Activated B cell treated with CpG ODN at 0.5 μM for 24 hours (primary cell): ENCODE measurements at regions not wholly inside any gene's neighbourhood (a gene's known extent, or its start where the extent isn't known, plus 50 kb on each side); places are given as distances from the start of the nearest gene placed in this dataset.

Source experiments
- ATAC-seq: fragments of 200-7000 bp; cut with Tn5 transposase; one replicate; pipeline ENCODE4 v1.10.0; 2021; ENCODE audit warnings: low read depth, mild to moderate bottlenecking, moderate library complexity
- CTCF ChIA-PET: fragments of 350-600 bp; sonication (Branson Sonifier 250); formaldehyde crosslinking; loops from one replicate; lab custom pipeline; 2021; ENCODE audit warnings: antibody characterized with exemption; lab: Charles Lee
- POLR2A ChIA-PET: fragments of 350-600 bp; sonication (Branson Sonifier 250); formaldehyde crosslinking; loops from one replicate; lab custom pipeline; 2021; ENCODE audit warnings: antibody characterized with exemption; lab: Charles Lee
- DNase-seq: peaks from one replicate; pipeline ENCODE4 v3.0.0; 2022
- H3K27ac Mint-ChIP-seq: one replicate; pipeline ENCODE4 v1.8.0; 2020; ENCODE audit warnings: mixed read lengths
- H3K27me3 Mint-ChIP-seq: one replicate; pipeline ENCODE4 v1.8.0; 2021; ENCODE audit warnings: mixed read lengths
- H3K36me3 Mint-ChIP-seq: one replicate; pipeline ENCODE4 v1.8.0; 2021; ENCODE audit warnings: low read depth, mixed read lengths
- H3K4me1 Mint-ChIP-seq: one replicate; pipeline ENCODE4 v1.8.0; 2021; ENCODE audit warnings: mixed read lengths
- H3K4me3 Mint-ChIP-seq: one replicate; pipeline ENCODE4 v1.8.0; 2020; ENCODE audit warnings: mild to moderate bottlenecking, mixed read lengths
- H3K9me3 Mint-ChIP-seq: one replicate; pipeline ENCODE4 v1.8.0; 2020; ENCODE audit warnings: mixed read lengths
- intact Hi-C: fragments of 100-400 bp; cut with micrococcal nuclease; formaldehyde crosslinking; loops from one replicate; pipeline ENCODE4 v1.15.1; 2024
- TF ChIP-seq, protein P1 (sequence below): fragments of 200-600 bp; IDR thresholded peaks from one replicate; pipeline ENCODE4 v1.8.0; 2022; ENCODE audit warnings: antibody characterized with exemption, mild to moderate bottlenecking

DNA sequence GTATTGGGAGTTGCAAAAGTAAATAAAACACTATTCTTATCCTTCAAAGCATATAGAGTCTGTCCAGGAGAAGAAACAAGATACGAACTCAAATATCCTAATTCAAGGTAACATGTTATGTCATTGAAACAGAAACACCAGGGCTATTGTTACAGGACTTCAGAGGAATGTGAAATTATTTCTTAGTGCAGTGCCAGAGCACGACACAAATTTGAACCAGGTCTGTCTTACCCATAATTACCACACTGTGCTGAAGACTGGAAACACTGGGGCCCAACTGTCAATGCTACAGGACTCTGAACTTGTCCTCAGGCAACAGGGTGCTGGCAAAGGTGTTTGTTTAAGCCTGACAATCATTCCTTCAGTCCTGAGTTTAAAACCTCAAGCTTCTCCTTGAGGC, 633.6 kb upstream of the UBE2E2 start:
- H3K36me3 Mint-ChIP-seq = no peaks in the 10 kb centered on the region
- ATAC-seq (no peak), DNase-seq (no peak)
- intact Hi-C loops = loop anchor here (5.0 kb wide), 1 partner anchor 1668 kb away; no protein-coding TSS in a partner anchor
- CTCF ChIA-PET = no interaction called here
- no peak overlapping the region for H3K4me3 Mint-ChIP-seq
- H3K27me3 Mint-ChIP-seq = no peaks in the 10 kb centered on the region
- H3K9me3 Mint-ChIP-seq = no peaks in the 10 kb centered on the region
- POLR2A ChIA-PET = no interaction called here
- no peak overlapping the region for H3K27ac Mint-ChIP-seq
- TF ChIP-seq, protein P1, sequence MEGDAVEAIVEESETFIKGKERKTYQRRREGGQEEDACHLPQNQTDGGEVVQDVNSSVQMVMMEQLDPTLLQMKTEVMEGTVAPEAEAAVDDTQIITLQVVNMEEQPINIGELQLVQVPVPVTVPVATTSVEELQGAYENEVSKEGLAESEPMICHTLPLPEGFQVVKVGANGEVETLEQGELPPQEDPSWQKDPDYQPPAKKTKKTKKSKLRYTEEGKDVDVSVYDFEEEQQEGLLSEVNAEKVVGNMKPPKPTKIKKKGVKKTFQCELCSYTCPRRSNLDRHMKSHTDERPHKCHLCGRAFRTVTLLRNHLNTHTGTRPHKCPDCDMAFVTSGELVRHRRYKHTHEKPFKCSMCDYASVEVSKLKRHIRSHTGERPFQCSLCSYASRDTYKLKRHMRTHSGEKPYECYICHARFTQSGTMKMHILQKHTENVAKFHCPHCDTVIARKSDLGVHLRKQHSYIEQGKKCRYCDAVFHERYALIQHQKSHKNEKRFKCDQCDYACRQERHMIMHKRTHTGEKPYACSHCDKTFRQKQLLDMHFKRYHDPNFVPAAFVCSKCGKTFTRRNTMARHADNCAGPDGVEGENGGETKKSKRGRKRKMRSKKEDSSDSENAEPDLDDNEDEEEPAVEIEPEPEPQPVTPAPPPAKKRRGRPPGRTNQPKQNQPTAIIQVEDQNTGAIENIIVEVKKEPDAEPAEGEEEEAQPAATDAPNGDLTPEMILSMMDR = no peak
- H3K4me1 Mint-ChIP-seq = no peaks in the 10 kb centered on the region

DNA sequence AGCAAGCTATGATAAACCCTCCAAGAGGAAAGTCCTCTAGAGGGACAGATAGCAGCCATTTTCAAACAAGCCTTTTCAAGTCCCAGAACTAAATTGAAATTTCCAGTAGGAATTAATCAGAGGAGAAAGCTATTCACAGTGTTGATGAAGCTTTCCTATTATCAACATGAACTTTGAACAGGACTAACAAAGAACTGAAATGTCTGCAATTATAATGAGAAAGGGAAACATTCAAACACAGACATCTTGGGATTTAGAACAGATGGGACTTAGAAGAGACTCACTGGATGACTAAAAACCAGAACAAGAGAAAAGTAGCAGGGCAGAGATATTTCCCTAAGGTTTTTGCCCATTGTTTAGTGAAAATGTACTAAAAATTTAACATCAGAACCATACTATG, 622.1 kb upstream of the UBE2E2 start:
- ATAC-seq (no peak), DNase-seq (no peak)
- no peaks in the 10 kb centered on the region for H3K9me3 Mint-ChIP-seq
- intact Hi-C loops = no loop called here
- TF ChIP-seq, protein P1 = no peak
- H3K27me3 Mint-ChIP-seq = peaks cover 4% of the 10 kb centered on the region
- POLR2A ChIA-PET = no interaction called here
- H3K27ac Mint-ChIP-seq = no peak overlapping the region
- H3K4me3 Mint-ChIP-seq = no peak overlapping the region
- H3K4me1 Mint-ChIP-seq = no peaks in the 10 kb centered on the region
- no peaks in the 10 kb centered on the region for H3K36me3 Mint-ChIP-seq
- CTCF ChIA-PET = no interaction called here

DNA sequence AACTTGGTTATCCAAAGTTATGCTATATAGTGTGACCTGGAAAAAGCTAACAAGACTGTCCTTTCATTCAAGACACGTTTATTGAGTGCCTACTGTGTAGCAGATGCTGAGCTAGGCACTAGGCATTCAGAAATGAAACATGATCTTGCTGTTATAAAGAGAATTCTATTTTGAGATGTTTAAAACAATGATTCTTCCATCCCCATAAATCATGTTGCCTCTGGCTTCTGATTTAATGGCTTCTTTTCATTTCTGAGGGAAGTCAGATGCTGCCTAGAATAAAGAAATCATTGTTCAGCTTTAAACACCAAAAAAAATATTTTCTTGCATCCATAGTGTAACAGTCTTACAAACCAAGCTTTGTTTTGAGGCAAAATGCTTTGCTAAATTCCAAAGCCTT, 620.9 kb upstream of the UBE2E2 start:
- TF ChIP-seq, protein P1 = no peak
- no peak overlapping the region for H3K27ac Mint-ChIP-seq
- intact Hi-C loops = no loop called here
- ATAC-seq (no peak), DNase-seq (no peak)
- ChIA-PET CTCF (no interaction called here), POLR2A (no interaction called here)
- no peak overlapping the region for H3K4me3 Mint-ChIP-seq
- H3K27me3 Mint-ChIP-seq = peaks cover 5% of the 10 kb centered on the region
- no peaks in the 10 kb centered on the region for H3K9me3 Mint-ChIP-seq
- no peaks in the 10 kb centered on the region for H3K36me3 Mint-ChIP-seq
- H3K4me1 Mint-ChIP-seq = no peaks in the 10 kb centered on the region

DNA sequence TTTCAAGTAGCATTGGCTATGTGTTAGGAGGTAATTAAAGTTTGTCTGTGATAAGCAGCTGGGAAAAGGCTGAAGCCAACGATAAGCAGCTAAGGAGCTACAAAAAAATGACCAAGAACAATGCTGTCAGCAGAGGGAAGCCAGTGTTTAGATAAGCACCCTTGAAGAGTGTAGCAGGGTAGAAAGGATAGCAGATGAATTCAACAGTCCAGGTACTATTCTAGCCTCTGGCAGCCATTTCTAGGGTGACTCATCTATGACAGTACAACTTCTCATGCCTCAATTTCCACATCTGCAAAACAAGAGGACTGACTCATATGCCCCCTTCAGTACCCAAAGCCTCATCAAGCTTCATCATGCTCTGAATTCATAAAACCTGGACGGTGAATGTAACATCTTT, 617.6 kb upstream of the UBE2E2 start:
- intact Hi-C loops = no loop called here
- no peak for ATAC-seq
- no peaks in the 10 kb centered on the region for H3K9me3 Mint-ChIP-seq

DNA sequence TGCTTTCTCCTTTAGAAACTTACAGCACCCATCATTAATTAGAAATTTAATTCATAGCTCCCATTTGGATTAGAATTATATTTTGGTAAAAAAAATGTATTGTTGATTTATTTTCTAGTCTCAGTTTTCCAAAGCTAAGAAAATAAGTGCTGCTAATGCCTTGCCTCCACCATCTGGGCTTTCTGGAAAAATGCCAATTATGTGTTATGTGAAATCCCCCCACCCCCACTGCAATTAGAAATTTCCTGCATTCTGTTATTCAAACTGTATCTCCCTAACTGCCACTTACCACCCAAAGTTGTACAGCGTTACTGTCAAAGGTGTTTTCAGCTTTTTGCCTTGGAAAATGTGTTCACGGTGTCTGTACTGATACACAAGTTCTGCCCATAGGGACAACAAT, 617.2 kb upstream of the UBE2E2 start:
- no peaks in the 10 kb centered on the region for H3K36me3 Mint-ChIP-seq
- CTCF ChIA-PET = no interaction called here
- no peak for DNase-seq
- no peak overlapping the region for H3K4me3 Mint-ChIP-seq
- no peak overlapping the region for H3K27ac Mint-ChIP-seq
- peaks cover 7% of the 10 kb centered on the region for H3K27me3 Mint-ChIP-seq
- H3K4me1 Mint-ChIP-seq = no peaks in the 10 kb centered on the region
- TF ChIP-seq, protein P1 = no peak
- POLR2A ChIA-PET = no interaction called here
- intact Hi-C loops = no loop called here
- ATAC-seq = no peak
- no peaks in the 10 kb centered on the region for H3K9me3 Mint-ChIP-seq

More for the DNA sequence above, 617.6 kb upstream of the UBE2E2 start:
- CTCF ChIA-PET = no interaction called here
- TF ChIP-seq, protein P1 = no peak
- no peak overlapping the region for H3K4me3 Mint-ChIP-seq
- H3K4me1 Mint-ChIP-seq = no peaks in the 10 kb centered on the region
- no peak for DNase-seq
- POLR2A ChIA-PET = no interaction called here
- peaks cover 7% of the 10 kb centered on the region for H3K27me3 Mint-ChIP-seq
- H3K36me3 Mint-ChIP-seq = no peaks in the 10 kb centered on the region
- H3K27ac Mint-ChIP-seq = no peak overlapping the region
